GM10248 (cell line): ENCODE measurements at regions not wholly inside any gene's neighbourhood (a gene's known extent, or its start where the extent isn't known, plus 50 kb on each side); places are given as distances from the start of the nearest gene placed in this dataset.

Source experiments
- CTCF ChIA-PET: fragments of 300-600 bp; sonication (Branson Sonifier 250); formaldehyde crosslinking; extraction: SDS; loops from one replicate; lab custom pipeline; 2021; ENCODE audit warnings: antibody characterized with exemption; lab: Yijun Ruan, JAX
- POLR2A ChIA-PET: fragments of 350-650 bp; sonication (Branson Sonifier 250); formaldehyde crosslinking; extraction: SDS; loops from one replicate; lab custom pipeline; 2020; ENCODE audit warnings: antibody characterized with exemption; lab: Yijun Ruan, JAX
- DNase-seq: peaks from one replicate; pipeline ENCODE4 v3.0.0; 2012; ENCODE audit errors: extremely low spot score
- TF ChIP-seq, protein P1 (sequence below): IDR thresholded peaks from 2 replicates; pipeline ENCODE4 v1.5.1; 2012; ENCODE audit warnings: mild to moderate bottlenecking, low read depth; ENCODE audit errors: extremely low read depth, missing control alignments, control extremely low read depth

DNA sequence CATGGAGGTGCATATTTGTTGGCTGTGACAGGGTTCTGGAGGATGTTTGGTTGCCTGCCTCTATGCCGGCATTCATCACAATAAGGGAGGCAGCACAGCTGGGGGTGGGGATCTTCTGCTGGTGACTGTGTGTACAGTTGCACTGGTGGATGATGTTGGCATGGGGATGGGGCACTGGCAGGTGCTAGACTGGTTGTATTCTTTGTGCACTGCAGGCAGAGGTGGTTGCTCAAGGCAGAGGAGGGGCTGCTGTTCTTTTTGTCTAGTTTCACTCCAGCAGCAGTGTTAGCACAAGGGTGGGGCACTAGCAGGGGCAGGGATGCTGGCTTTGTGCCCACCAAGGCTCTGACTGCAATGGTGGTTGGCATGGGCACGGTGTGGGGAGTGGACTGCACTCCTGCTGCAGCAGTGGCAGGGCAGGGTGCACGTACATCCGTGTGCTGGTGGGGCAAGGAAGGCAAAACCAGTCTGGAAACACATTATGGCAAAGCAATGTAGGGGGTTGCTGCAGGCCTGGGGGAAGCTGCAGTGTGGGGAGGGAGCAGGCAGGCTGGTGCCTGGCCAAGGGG, 69.3 kb downstream of the ISOC1 start:
- DNase-seq = no peak
- TF ChIP-seq, protein P1, sequence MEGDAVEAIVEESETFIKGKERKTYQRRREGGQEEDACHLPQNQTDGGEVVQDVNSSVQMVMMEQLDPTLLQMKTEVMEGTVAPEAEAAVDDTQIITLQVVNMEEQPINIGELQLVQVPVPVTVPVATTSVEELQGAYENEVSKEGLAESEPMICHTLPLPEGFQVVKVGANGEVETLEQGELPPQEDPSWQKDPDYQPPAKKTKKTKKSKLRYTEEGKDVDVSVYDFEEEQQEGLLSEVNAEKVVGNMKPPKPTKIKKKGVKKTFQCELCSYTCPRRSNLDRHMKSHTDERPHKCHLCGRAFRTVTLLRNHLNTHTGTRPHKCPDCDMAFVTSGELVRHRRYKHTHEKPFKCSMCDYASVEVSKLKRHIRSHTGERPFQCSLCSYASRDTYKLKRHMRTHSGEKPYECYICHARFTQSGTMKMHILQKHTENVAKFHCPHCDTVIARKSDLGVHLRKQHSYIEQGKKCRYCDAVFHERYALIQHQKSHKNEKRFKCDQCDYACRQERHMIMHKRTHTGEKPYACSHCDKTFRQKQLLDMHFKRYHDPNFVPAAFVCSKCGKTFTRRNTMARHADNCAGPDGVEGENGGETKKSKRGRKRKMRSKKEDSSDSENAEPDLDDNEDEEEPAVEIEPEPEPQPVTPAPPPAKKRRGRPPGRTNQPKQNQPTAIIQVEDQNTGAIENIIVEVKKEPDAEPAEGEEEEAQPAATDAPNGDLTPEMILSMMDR = no peak
- CTCF ChIA-PET = no interaction called here
- POLR2A ChIA-PET = no interaction called here

DNA sequence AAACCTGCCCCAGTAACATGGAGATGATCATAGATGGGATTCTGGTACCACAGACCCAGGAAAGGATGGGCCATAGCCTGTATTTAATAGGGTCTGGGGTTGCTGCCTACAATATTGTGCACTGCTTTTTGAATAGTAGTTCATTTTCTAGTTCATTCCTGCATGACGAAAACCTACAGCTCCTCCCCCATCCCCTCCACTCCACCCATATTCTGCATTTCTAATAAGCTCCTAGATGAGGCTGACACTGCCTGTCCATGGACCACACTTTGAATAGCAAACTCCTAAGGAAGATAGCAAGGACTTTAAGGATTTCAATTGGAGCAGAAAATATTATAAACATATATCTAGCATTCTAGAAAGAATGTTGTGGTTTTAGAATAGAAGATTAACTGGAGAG, 75.5 kb downstream of the ISOC1 start:
- ChIA-PET CTCF (interaction anchor here (1.4 kb wide), 1 partner anchor 30 kb away, joined by 3 read pairs; no protein-coding TSS in a partner anchor), POLR2A (no interaction called here)
- DNase-seq = no peak
- TF ChIP-seq, protein P1 = no peak

DNA sequence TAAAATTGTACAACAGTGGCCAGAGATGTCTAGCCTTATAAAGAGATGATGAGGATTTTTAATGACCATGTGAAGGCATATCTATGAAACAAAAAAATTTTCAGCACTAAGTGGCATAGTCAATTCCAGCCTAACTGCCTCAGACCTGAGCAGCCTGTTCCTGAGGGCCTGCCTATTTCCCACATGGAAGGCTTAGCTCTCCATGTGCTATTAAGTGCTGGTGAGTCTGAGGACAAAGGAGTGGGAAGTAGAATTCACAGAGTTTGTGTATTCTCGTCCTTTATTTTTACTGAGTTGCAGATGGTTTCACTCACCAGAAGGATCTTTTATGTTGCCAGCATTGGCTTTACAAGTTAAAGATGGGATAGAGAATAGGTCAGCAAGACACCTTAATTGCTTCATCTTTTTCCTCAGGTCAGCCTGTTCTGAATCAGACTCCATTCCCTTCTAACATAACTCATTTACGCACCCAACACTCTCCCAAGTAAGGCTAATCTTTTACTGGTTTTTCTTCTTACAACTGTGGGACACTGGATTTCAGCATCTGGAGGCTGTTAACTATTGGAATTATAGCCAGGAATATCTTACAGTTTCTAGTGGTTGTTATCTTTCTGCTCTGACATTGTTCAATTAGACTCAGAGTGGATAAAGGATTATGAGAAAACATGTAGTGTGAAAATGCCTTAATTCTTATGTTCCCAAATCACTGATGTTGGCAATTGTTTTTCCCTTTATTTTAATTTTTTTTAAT, 76.8 kb downstream of the ISOC1 start:
- ChIA-PET CTCF (no interaction called here), POLR2A (no interaction called here)
- TF ChIP-seq, protein P1 = no peak
- DNase-seq = no peak

DNA sequence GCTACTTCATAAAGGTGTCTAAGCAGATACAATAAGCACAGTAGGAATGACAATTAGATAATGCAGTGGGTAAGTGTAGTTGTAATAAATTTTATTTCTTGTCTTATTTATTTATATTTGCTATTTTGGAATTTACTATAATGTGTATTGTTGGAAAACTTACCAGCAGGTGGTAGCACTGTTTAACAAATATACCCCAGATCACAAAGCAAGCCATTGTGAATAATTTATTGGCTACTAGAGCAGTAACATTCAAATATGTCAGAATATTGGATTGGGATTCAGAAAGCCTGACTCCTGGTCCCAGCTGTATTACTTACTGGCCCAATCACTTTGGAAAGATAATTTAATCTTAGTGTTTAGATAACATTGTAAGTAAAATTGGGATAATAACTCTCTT, 78.0 kb downstream of the ISOC1 start:
- DNase-seq = no peak
- TF ChIP-seq, protein P1 = peak; percentile 0
- POLR2A ChIA-PET = no interaction called here
- CTCF ChIA-PET = no interaction called here

DNA sequence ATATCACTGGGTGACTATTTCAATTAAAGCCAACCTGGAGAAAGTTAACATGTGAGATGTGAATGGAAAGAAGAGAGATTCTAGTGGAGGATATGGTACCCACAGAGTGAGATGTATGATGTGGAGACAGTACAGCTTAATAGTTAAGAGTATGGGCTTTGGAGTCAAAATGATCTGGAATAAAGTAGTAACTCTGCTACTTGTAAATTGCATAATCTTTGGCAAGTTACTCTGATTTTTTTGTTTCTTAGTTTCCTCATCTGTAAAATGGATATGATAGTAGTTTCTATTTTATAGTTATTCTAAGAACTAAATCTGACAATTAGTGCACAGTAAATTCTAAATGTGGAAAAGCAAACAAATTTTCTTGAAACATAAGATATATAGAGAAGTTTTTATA, 79.2 kb downstream of the ISOC1 start:
- ChIA-PET POLR2A (no interaction called here), CTCF (no interaction called here)
- no peak for DNase-seq
- TF ChIP-seq, protein P1 = no peak

DNA sequence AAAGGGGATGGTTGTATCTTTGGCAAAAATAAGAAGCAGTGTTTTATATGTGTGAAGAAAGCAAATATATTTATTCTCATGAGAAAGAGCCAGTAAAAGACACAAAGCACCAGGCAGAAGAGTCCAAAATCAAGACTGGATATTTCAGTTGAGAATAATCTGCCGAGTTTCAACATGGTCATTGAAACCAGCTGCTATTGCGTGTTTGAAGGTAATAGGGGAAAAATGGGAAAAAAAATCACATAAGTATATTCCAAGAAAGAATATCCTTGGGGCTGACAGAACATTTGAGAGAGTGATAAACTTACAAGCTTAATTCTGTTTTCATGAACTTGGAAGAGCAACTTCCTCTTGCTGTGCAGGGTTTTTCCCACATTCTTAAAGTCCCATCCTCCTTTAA, 79.9 kb downstream of the ISOC1 start:
- ChIA-PET CTCF (no interaction called here), POLR2A (no interaction called here)
- TF ChIP-seq, protein P1 = no peak
- no peak for DNase-seq

DNA sequence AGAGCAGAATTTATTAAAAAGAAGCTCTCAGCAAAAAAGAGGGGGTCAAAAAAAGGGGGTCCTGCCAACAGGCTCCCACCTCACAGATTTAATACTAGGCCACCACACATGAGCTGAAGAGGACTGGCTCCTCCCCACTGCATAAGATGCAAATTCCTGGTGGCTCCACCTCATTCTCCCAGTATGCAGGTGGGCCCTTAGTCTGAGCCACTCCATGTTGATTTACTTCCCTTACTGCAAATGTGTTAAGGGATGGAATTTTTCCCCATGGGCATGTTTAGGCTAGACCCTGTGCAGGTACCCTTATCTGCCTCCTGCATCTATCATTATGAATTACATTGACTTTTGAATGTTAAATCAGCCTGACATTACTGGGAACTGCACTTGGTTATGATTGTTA, 82.9 kb downstream of the ISOC1 start:
- POLR2A ChIA-PET = no interaction called here
- CTCF ChIA-PET = interaction anchor here (1.6 kb wide), 1 partner anchor 271 kb away, joined by 3 read pairs; no protein-coding TSS in a partner anchor
- TF ChIP-seq, protein P1 = no peak
- no peak for DNase-seq
